ENCODE measurements at regions not wholly inside any gene's neighbourhood (a gene's known extent, or its start where the extent isn't known, plus 50 kb on each side); places are given as distances from the start of the nearest gene placed in this dataset.

GRCh38 chr5:38641003-38641402 is 84.6 kb upstream of the LIFR start:
- Histone ChIP-seq H3K9me3 (no peaks in the 10 kb centered on the region), H3K27me3 (no peaks in the 10 kb centered on the region), H3K4me3 (no peak overlapping the region), H3K27ac (peak overlapping the region in 4 of 5 donors; percentile 15 to 68 (median 38)), H3K36me3 (no peaks in the 10 kb centered on the region), H3K4me1 (peaks cover 22 to 52% (median 37%) of the 10 kb centered on the region in 4 donors)
- no peak for TF ChIP-seq POLR2A (IDR thresholded peaks at IDR 0.05)
- no peak for TF ChIP-seq POLR2AphosphoS5 (IDR thresholded peaks at IDR 0.05)
- no peak for TF ChIP-seq EP300 (IDR thresholded peaks at IDR 0.05)
- TF ChIP-seq CTCF (IDR thresholded peaks at IDR 0.05): no peak
- 73 to 89% (median 79%) methylated on average over 3 of the region's 3 CpGs for WGBS, 5 donors
- intact Hi-C loops (cut with DNase I; ENCODE audit: low total_unique reads): no loop called here
- DNase-seq: no peak

GRCh38 chr5:38642189-38642911 is 85.9 kb upstream of the LIFR start:
- no peak for DNase-seq
- intact Hi-C loops (cut with DNase I; ENCODE audit: low total_unique reads): no loop called here
- peak overlapping the region in 1 of 5 donors; percentile 33 for H3K27ac ChIP-seq
- WGBS, 5 donors: 56 to 82% (median 78%) methylated on average over 7 of the region's 7 CpGs
- H3K36me3 ChIP-seq: no peaks in the 10 kb centered on the region
- no peaks in the 10 kb centered on the region for H3K9me3 ChIP-seq
- TF ChIP-seq POLR2A (IDR thresholded peaks at IDR 0.05): no peak
- no peak overlapping the region for H3K4me3 ChIP-seq
- H3K27me3 ChIP-seq: no peaks in the 10 kb centered on the region
- peaks cover 20 to 50% (median 30%) of the 10 kb centered on the region in 4 donors for H3K4me1 ChIP-seq

- WGBS, 5 donors: 86 to 97% (median 89%) methylated on average over 4 of the region's 4 CpGs
- H3K9me3 ChIP-seq: no peaks in the 10 kb centered on the region
- intact Hi-C loops (cut with DNase I; ENCODE audit: low total_unique reads): no loop called here
These were observed 87.2 kb upstream of the LIFR start for GRCh38 chr5:38643616-38644015.

GRCh38 chr5:38645508-38645907 is 89.1 kb upstream of the LIFR start:
- intact Hi-C loops (cut with DNase I; ENCODE audit: low total_unique reads): no loop called here

More at GRCh38 chr5:38643616-38644015, 87.2 kb upstream of the LIFR start:
- H3K36me3 ChIP-seq: no peaks in the 10 kb centered on the region
- no peak for DNase-seq
- no peak overlapping the region for H3K27ac ChIP-seq
- H3K27me3 ChIP-seq: no peaks in the 10 kb centered on the region
- H3K4me1 ChIP-seq: peaks cover 17 to 37% (median 24%) of the 10 kb centered on the region in 4 donors
- no peak for TF ChIP-seq POLR2AphosphoS5 (IDR thresholded peaks at IDR 0.05)
- TF ChIP-seq CTCF (IDR thresholded peaks at IDR 0.05): no peak
- no peak for TF ChIP-seq POLR2A (IDR thresholded peaks at IDR 0.05)
- no peak for TF ChIP-seq EP300 (IDR thresholded peaks at IDR 0.05)
- no peak overlapping the region for H3K4me3 ChIP-seq

More at GRCh38 chr5:38645508-38645907, 89.1 kb upstream of the LIFR start:
- H3K27me3 ChIP-seq: no peaks in the 10 kb centered on the region
- H3K4me1 ChIP-seq: peaks cover 2 to 25% (median 9%) of the 10 kb centered on the region in 4 donors
- H3K27ac ChIP-seq: no peak overlapping the region
- H3K4me3 ChIP-seq: no peak overlapping the region
- H3K9me3 ChIP-seq: no peaks in the 10 kb centered on the region
- DNase-seq: no peak
- no peaks in the 10 kb centered on the region for H3K36me3 ChIP-seq
- no peak for TF ChIP-seq EP300 (IDR thresholded peaks at IDR 0.05)
- TF ChIP-seq CTCF (IDR thresholded peaks at IDR 0.05): no peak
- no peak for TF ChIP-seq POLR2AphosphoS5 (IDR thresholded peaks at IDR 0.05)
- TF ChIP-seq POLR2A (IDR thresholded peaks at IDR 0.05): no peak
